A549 (cell line): ENCODE measurements at regions not wholly inside any gene's neighbourhood (a gene's known extent, or its start where the extent isn't known, plus 50 kb on each side); places are given as distances from the start of the nearest gene placed in this dataset.
A peak's percentile ranks its signal among the peaks of the same experiment; 100 is the strongest.

Experiments
- ATAC-seq, 2 experiments: fragments of 200-7000 bp in 1 of 2; fragments of >200 bp in 1 of 2; cut with Nextera tagmentation in 1 of 2; cut with Tn5 transposase in 1 of 2; 3 replicates each; pipeline versions ENCODE4 v1.8.0 to v1.9.1; 2018 to 2020; ENCODE audit warnings: mild to moderate bottlenecking in 1 of 2, moderate library complexity in 1 of 2
- CTCF ChIA-PET: fragments of 300-600 bp; sonication (Branson Sonifier 250); formaldehyde crosslinking; extraction: SDS; loops from one replicate; lab custom pipeline; 2021; ENCODE audit warnings: antibody characterized with exemption, inconsistent platforms; lab: Yijun Ruan, JAX
- POLR2A ChIA-PET: fragments of 350-600 bp; formaldehyde crosslinking; extraction: SDS; loops from one replicate; lab custom pipeline; 2021; ENCODE audit warnings: antibody characterized with exemption, inconsistent platforms; lab: Yijun Ruan, JAX
- DNase-seq, 2 experiments: peaks; one replicate each; pipeline versions ENCODE4 v3.0.0 to v3.0.0-alpha.2; 2011 to 2016; ENCODE audit warnings: low read depth in 1 of 2, low spot score in 1 of 2
- FAIRE-seq: peaks from 2 replicates; lab custom pipeline; 2011; peaks lifted over from hg19 to GRCh38; lab: Jason Lieb, UNC
- H3K27ac ChIP-seq, 2 experiments: fragments of >200 bp; sonication (Bioruptor Twin); formaldehyde crosslinking; 3 replicates each; pipeline ENCODE4 v1.5.1; 2016 to 2017
- H3K4me1 ChIP-seq: fragments of >200 bp; sonication (Bioruptor Twin); formaldehyde crosslinking; 3 replicates; pipeline ENCODE4 v1.6.1; 2016
- H3K4me2 ChIP-seq: fragments of >200 bp; sonication (Bioruptor Twin); formaldehyde crosslinking; 3 replicates; pipeline ENCODE4 v1.6.1; 2016
- H3K4me3 ChIP-seq: fragments of >200 bp; sonication (Bioruptor Twin); formaldehyde crosslinking; 3 replicates; pipeline ENCODE4 v1.5.1; 2016
- H3K9me3 ChIP-seq: fragments of >200 bp; sonication (Bioruptor Twin); formaldehyde crosslinking; 3 replicates; pipeline ENCODE4 v1.6.1; 2016
- CBX8 ChIP-seq: fragments of 200-600 bp; sonication (generic); IDR thresholded peaks from 2 replicates; pipeline ENCODE4 v1.6.1; 2016
- CEBPB ChIP-seq, 2 experiments: fragments of >200 bp in 1 of 2; sonication (Bioruptor Twin) in 1 of 2; formaldehyde crosslinking in 1 of 2; IDR thresholded peaks; 2 replicates each; pipeline ENCODE4 v1.6.1; 2012 to 2016
- CHD2 ChIP-seq: fragments of 150-350 bp; IDR thresholded peaks from 2 replicates; pipeline ENCODE4 v1.6.1; 2014; ENCODE audit warnings: low read length; ENCODE audit not compliant: partially characterized antibody
- CTCF ChIP-seq: fragments of >200 bp; sonication (Bioruptor Twin); formaldehyde crosslinking; IDR thresholded peaks from 3 replicates; pipeline ENCODE4 v1.5.1; 2016
- ELK1 ChIP-seq: fragments of 150-350 bp; IDR thresholded peaks from 2 replicates; pipeline ENCODE4 v1.6.1; 2014; ENCODE audit warnings: low read depth, mild to moderate bottlenecking, low read length
- FOSB ChIP-seq: fragments of 250-450 bp; sonication (Bioruptor Pico); IDR thresholded peaks from 2 replicates; pipeline ENCODE4 v1.5.0; 2020; ENCODE audit warnings: mild to moderate bottlenecking, moderate library complexity
- HES2 ChIP-seq: fragments of >200 bp; sonication (Bioruptor Twin); formaldehyde crosslinking; IDR thresholded peaks from 2 replicates; pipeline ENCODE4 v1.6.1; 2016
- HEYL ChIP-seq: fragments of 250-450 bp; sonication (Bioruptor Pico); IDR thresholded peaks from 2 replicates; pipeline ENCODE4 v1.8.0; 2021; ENCODE audit warnings: mild to moderate bottlenecking, moderate library complexity
- HOXA7 ChIP-seq: fragments of 250-450 bp; sonication (Bioruptor Pico); IDR thresholded peaks from 2 replicates; pipeline ENCODE4 v1.5.0; 2020; ENCODE audit warnings: mild to moderate bottlenecking, moderate library complexity
- MAX ChIP-seq: IDR thresholded peaks from 2 replicates; pipeline ENCODE4 v1.6.1; 2012
- MYC ChIP-seq: IDR thresholded peaks from 2 replicates; pipeline ENCODE4 v1.6.1; 2012; ENCODE audit warnings: mild to moderate bottlenecking, inconsistent platforms, low read length, improper control_type of control experiment, borderline replicate concordance
- NFE2L2 ChIP-seq: fragments of 150-350 bp; conservative IDR thresholded peaks from 2 replicates; pipeline ENCODE4 v1.6.1; 2014; ENCODE audit warnings: low read length
- POLR2A ChIP-seq: IDR thresholded peaks from 2 replicates; pipeline ENCODE4 v1.6.1; 2012; ENCODE audit warnings: mild to moderate bottlenecking, low read length
- POLR2AphosphoS2 ChIP-seq: conservative IDR thresholded peaks from 2 replicates; pipeline ENCODE4 v1.6.1; 2012; ENCODE audit warnings: low read length, improper control_type of control experiment, inconsistent platforms
- RAD21 ChIP-seq, 2 experiments: fragments of >200 bp in 1 of 2; sonication (Bioruptor Twin) in 1 of 2; formaldehyde crosslinking in 1 of 2; IDR thresholded peaks in 1 of 2; conservative IDR thresholded peaks in 1 of 2; 2 replicates in 1 of 2; 3 replicates in 1 of 2; pipeline ENCODE4 v1.6.1; 2012 to 2018; ENCODE audit warnings: inconsistent platforms in 1 of 2
- TFCP2L1 ChIP-seq: fragments of 250-450 bp; sonication (Bioruptor Pico); IDR thresholded peaks from 2 replicates; pipeline ENCODE4 v1.5.0; 2021; ENCODE audit warnings: mild to moderate bottlenecking
- ZNF302 ChIP-seq: fragments of 250-450 bp; sonication (Bioruptor Pico); IDR thresholded peaks from 2 replicates; pipeline ENCODE4 v1.9.0; 2021; ENCODE audit warnings: inconsistent platforms, mild to moderate bottlenecking, moderate library complexity
- WGBS: methylation state at CpG from one replicate; pipeline ENCODE4 v1.1.6; 2017; ENCODE audit errors: missing lambda C conversion rate; 5-methylcytosine and 5-hydroxymethylcytosine counted together
- TF ChIP-seq, protein P1 (sequence below): fragments of 450-650 bp; IDR thresholded peaks from 2 replicates; pipeline ENCODE4 v1.6.1; 2014; ENCODE audit warnings: antibody characterized with exemption
- TF ChIP-seq, protein P2 (sequence below): fragments of 250-450 bp; sonication (Bioruptor Pico); IDR thresholded peaks from 2 replicates; pipeline ENCODE4 v1.5.0; 2021; ENCODE audit warnings: mild to moderate bottlenecking, moderate library complexity, borderline replicate concordance
- TF ChIP-seq, protein P3 (sequence below): fragments of 200-600 bp; sonication (generic); IDR thresholded peaks from 2 replicates; pipeline ENCODE4 v1.6.1; 2016; ENCODE audit warnings: antibody characterized with exemption, mild to moderate bottlenecking, moderate library complexity

- no peak for ATAC-seq
- no peak for FAIRE-seq
- no peak for DNase-seq
- H3K27ac ChIP-seq: peak overlapping the region; percentile 11 to 56; a peak in 1 of 6 replicates
- TF ChIP-seq POLR2AphosphoS2 (no peak), RAD21 (conservative IDR thresholded peaks at IDR 0.05 in 1 of 2, IDR thresholded peaks at IDR 0.05 in 1 of 2) (no peak), TFCP2L1 (CRISPR knock-in tag) (no peak), CTCF (no peak), ELK1 (no peak), CEBPB (IDR thresholded peaks at IDR 0.05) (no peak), MYC (no peak), POLR2A (no peak), HEYL (CRISPR knock-in tag) (no peak), CHD2 (no peak), CBX8 (no peak), MAX (no peak), HOXA7 (CRISPR knock-in tag) (no peak), ZNF302 (CRISPR knock-in tag) (no peak), HES2 (no peak), FOSB (no peak), NFE2L2 (no peak)
- TF ChIP-seq, protein P1, sequence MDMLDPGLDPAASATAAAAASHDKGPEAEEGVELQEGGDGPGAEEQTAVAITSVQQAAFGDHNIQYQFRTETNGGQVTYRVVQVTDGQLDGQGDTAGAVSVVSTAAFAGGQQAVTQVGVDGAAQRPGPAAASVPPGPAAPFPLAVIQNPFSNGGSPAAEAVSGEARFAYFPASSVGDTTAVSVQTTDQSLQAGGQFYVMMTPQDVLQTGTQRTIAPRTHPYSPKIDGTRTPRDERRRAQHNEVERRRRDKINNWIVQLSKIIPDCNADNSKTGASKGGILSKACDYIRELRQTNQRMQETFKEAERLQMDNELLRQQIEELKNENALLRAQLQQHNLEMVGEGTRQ: no peak
- TF ChIP-seq, protein P2, sequence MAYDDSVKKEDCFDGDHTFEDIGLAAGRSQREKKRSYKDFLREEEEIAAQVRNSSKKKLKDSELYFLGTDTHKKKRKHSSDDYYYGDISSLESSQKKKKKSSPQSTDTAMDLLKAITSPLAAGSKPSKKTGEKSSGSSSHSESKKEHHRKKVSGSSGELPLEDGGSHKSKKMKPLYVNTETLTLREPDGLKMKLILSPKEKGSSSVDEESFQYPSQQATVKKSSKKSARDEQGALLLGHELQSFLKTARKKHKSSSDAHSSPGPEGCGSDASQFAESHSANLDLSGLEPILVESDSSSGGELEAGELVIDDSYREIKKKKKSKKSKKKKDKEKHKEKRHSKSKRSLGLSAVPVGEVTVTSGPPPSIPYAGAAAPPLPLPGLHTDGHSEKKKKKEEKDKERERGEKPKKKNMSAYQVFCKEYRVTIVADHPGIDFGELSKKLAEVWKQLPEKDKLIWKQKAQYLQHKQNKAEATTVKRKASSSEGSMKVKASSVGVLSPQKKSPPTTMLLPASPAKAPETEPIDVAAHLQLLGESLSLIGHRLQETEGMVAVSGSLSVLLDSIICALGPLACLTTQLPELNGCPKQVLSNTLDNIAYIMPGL (CRISPR knock-in tag): no peak
- TF ChIP-seq, protein P3, sequence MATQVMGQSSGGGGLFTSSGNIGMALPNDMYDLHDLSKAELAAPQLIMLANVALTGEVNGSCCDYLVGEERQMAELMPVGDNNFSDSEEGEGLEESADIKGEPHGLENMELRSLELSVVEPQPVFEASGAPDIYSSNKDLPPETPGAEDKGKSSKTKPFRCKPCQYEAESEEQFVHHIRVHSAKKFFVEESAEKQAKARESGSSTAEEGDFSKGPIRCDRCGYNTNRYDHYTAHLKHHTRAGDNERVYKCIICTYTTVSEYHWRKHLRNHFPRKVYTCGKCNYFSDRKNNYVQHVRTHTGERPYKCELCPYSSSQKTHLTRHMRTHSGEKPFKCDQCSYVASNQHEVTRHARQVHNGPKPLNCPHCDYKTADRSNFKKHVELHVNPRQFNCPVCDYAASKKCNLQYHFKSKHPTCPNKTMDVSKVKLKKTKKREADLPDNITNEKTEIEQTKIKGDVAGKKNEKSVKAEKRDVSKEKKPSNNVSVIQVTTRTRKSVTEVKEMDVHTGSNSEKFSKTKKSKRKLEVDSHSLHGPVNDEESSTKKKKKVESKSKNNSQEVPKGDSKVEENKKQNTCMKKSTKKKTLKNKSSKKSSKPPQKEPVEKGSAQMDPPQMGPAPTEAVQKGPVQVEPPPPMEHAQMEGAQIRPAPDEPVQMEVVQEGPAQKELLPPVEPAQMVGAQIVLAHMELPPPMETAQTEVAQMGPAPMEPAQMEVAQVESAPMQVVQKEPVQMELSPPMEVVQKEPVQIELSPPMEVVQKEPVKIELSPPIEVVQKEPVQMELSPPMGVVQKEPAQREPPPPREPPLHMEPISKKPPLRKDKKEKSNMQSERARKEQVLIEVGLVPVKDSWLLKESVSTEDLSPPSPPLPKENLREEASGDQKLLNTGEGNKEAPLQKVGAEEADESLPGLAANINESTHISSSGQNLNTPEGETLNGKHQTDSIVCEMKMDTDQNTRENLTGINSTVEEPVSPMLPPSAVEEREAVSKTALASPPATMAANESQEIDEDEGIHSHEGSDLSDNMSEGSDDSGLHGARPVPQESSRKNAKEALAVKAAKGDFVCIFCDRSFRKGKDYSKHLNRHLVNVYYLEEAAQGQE: no peak
- H3K4me1 ChIP-seq: peaks cover 48% of the 10 kb centered on the region
- no peaks in the 10 kb centered on the region for H3K9me3 ChIP-seq
- H3K4me2 ChIP-seq: peak overlapping the region; percentile 37; the same call in 2 of the 3 replicates
- 76% methylated on average over 2 of the region's 2 CpGs for WGBS
- ChIA-PET POLR2A (no interaction called here), CTCF (no interaction called here)
- no peak overlapping the region for H3K4me3 ChIP-seq
Observed at GRCh38 chr3:109922856-109923255, 585.5 kb upstream of the DPPA4 start.
